ENCODE measurements at regions not wholly inside any gene's neighbourhood (a gene's known extent, or its start where the extent isn't known, plus 50 kb on each side); places are given as distances from the start of the nearest gene placed in this dataset.
A peak's percentile ranks its signal among the peaks of the same experiment; 100 is the strongest.

- DNase-seq = no peak
Observed at GRCh38 chr17:77266891-77267341, 126.1 kb downstream of the SEC14L1 start.

- DNase-seq = no peak
Observed at GRCh38 chr17:77269696-77270681, 129.2 kb downstream of the SEC14L1 start.

GRCh38 chr17:77271411-77271810 is 130.6 kb downstream of the SEC14L1 start:
- DNase-seq = no peak

GRCh38 chr17:77273397-77274085 is 132.8 kb downstream of the SEC14L1 start:
- no peak for DNase-seq

- no peak for DNase-seq
Observed at GRCh38 chr17:77274096-77274845, 133.5 kb downstream of the SEC14L1 start.

GRCh38 chr17:77279448-77280303 is 138.9 kb downstream of the SEC14L1 start:
- DNase-seq = no peak

GRCh38 chr17:77280304-77281121 is 139.7 kb downstream of the SEC14L1 start:
- DNase-seq = no peak

- peak; percentile 60 for DNase-seq
Observed at GRCh38 chr17:77281122-77281903, 140.5 kb downstream of the SEC14L1 start.

GRCh38 chr17:77281904-77282367 is 141.2 kb downstream of the SEC14L1 start:
- DNase-seq = no peak

GRCh38 chr17:77282524-77283515 is 142.1 kb downstream of the SEC14L1 start:
- no peak for DNase-seq

- no peak for DNase-seq
Observed at GRCh38 chr17:77284023-77284617, 143.4 kb downstream of the SEC14L1 start.

GRCh38 chr17:77285594-77286390 is 145.0 kb downstream of the SEC14L1 start:
- no peak for DNase-seq

GRCh38 chr17:77286391-77286640 is 145.5 kb downstream of the SEC14L1 start:
- DNase-seq = no peak

GRCh38 chr17:77286641-77287431 is 146.1 kb downstream of the SEC14L1 start:
- DNase-seq = no peak

- DNase-seq = no peak
Observed at GRCh38 chr17:77287432-77288068, 146.8 kb downstream of the SEC14L1 start.

GRCh38 chr17:77288115-77288619 is 147.4 kb downstream of the SEC14L1 start:
- no peak for DNase-seq

All from stimulated activated CD8-positive, alpha-beta memory T cell treated with anti-CD3 and anti-CD28 coated beads, Interleukin-4, amount 100 ng/mL, for 48 hours (primary cell).